WTC11 (cell line): ENCODE measurements at regions not wholly inside any gene's neighbourhood (a gene's known extent, or its start where the extent isn't known, plus 50 kb on each side); places are given as distances from the start of the nearest gene placed in this dataset.

Source experiments
- ATF1 ChIP-seq: sonication (generic); formaldehyde crosslinking; IDR thresholded peaks from 2 replicates; pipeline ENCODE4 v1.8.1; 2023; ENCODE audit warnings: mild to moderate bottlenecking, moderate library complexity, missing genetic modification reagents
- ATF6 ChIP-seq: sonication (generic); formaldehyde crosslinking; IDR thresholded peaks from 2 replicates; pipeline ENCODE4 v1.8.1; 2023; ENCODE audit warnings: mild to moderate bottlenecking, missing genetic modification reagents
- CBFB ChIP-seq: sonication (generic); formaldehyde crosslinking; IDR thresholded peaks from 2 replicates; pipeline ENCODE4 v1.8.1; 2022; ENCODE audit warnings: mild to moderate bottlenecking, low read depth, missing genetic modification reagents
- CREM ChIP-seq: sonication (generic); formaldehyde crosslinking; IDR thresholded peaks from 2 replicates; pipeline ENCODE4 v1.8.1; 2022; ENCODE audit warnings: mild to moderate bottlenecking, missing genetic modification reagents, moderate library complexity
- CTCF ChIP-seq: fragments of 200-600 bp; IDR thresholded peaks from 2 replicates; pipeline ENCODE4 v1.8.0; 2022; ENCODE audit warnings: antibody characterized with exemption
- FOXJ3 ChIP-seq: sonication (generic); formaldehyde crosslinking; IDR thresholded peaks from 2 replicates; pipeline ENCODE4 v1.9.0; 2021; ENCODE audit warnings: missing genetic modification reagents, mild to moderate bottlenecking, borderline replicate concordance
- HMGXB4 ChIP-seq: sonication (generic); formaldehyde crosslinking; IDR thresholded peaks from 2 replicates; pipeline ENCODE4 v1.8.1; 2023; ENCODE audit warnings: mild to moderate bottlenecking, moderate library complexity, missing genetic modification reagents
- JUN ChIP-seq: sonication (generic); formaldehyde crosslinking; IDR thresholded peaks from 2 replicates; pipeline ENCODE4 v1.8.0; 2023; ENCODE audit warnings: mild to moderate bottlenecking, missing genetic modification reagents
- NR1H2 ChIP-seq: sonication (generic); formaldehyde crosslinking; IDR thresholded peaks from 2 replicates; pipeline ENCODE4 v1.9.0; 2021; ENCODE audit warnings: mild to moderate bottlenecking, moderate library complexity, missing genetic modification reagents
- PRDM15 ChIP-seq: sonication (generic); formaldehyde crosslinking; IDR thresholded peaks from 2 replicates; pipeline ENCODE4 v1.8.0; 2022; ENCODE audit warnings: missing genetic modification reagents
- ZNF121 ChIP-seq: sonication (generic); formaldehyde crosslinking; IDR thresholded peaks from 2 replicates; pipeline ENCODE4 v1.8.0; 2023; ENCODE audit warnings: missing genetic modification reagents
- ZNF512 ChIP-seq: sonication (generic); formaldehyde crosslinking; IDR thresholded peaks from 2 replicates; pipeline ENCODE4 v1.8.1; 2022; ENCODE audit warnings: missing genetic modification reagents, borderline replicate concordance

GRCh38 chr4:37740546-37740945 lies 54.4 kb upstream of the RELL1 start:
- TF ChIP-seq CTCF (no peak), ZNF121 (no peak), JUN (CRISPR knock-in tag) (no peak), PRDM15 (CRISPR knock-in tag) (no peak), ATF1 (CRISPR knock-in tag) (no peak), HMGXB4 (no peak), NR1H2 (CRISPR knock-in tag) (no peak), ATF6 (CRISPR knock-in tag) (no peak), FOXJ3 (no peak), CREM (CRISPR knock-in tag) (no peak), CBFB (CRISPR knock-in tag) (no peak), ZNF512 (no peak)
